CD4-positive, alpha-beta T cell treated with Interleukin-17A for 1 hour (primary cell): ENCODE measurements at regions not wholly inside any gene's neighbourhood (a gene's known extent, or its start where the extent isn't known, plus 50 kb on each side); places are given as distances from the start of the nearest gene placed in this dataset.
"Not testable (repeated sequence)": the region's sequence is repeated elsewhere in the genome, so short reads cannot be mapped to it uniquely, and the experiment has no call there.

Source experiments
- DNase-seq: peaks from one replicate; pipeline ENCODE4 v3.0.0-alpha.2; 2020

DNA sequence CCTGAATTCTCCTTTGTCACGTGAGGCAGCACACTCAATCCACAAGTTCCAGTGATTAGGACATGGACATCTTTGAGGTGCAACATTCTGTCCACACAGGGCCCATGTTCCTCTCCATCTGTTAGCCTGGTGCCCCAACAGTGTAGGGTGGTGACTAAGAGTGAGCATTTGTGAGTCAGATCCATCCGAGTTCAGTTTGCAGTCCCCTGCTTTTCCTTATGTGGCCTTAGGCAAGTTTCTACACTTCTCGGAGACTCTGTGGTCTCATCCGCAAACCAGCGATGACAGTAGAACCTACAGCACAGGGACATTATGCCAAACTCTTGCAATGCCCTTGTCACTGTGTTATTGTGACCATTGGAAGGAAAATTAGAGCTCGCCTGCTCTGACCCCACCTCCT, 178.7 kb upstream of the CDH4 start:
- DNase-seq, result no peak

DNA sequence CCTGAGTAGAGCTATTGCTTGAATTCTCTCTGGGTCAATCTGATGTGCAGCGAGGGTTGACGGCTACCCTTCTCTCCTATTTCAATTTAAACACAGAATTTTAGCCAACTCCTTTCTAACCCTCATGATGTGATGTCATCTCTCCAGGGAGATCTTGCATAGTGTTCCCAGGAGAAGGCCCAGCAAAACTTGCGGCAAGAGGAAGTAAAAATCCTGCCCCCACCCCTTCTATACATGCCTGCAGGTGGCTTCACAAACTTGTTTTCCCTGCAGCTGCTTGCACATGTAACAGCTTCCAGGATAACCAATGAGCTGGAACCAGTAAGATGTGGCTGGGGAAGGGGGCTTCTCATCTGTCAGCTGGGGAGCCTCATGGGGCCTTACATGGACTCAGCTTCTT, 169.3 kb upstream of the CDH4 start:
- DNase-seq, result no peak

DNA sequence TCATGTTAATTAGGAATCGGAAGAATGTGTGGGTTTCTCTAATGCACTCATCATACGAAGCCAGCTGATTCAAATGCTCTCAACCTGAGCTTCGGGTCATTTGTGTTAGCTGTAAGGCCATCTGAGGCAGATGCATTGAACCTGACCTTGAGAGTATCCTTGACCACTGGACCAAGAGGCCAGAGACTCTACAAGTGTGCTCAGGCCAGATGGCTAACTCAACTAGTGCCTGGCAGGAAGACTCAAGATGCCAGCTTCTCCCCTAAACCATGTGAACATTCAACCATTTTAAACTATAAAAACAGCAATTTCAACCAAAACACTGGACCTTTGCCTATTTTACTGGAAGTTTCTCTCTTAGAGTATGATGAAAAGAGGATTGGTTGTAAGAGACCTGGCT, 168.6 kb upstream of the CDH4 start:
- DNase-seq, result no peak

DNA sequence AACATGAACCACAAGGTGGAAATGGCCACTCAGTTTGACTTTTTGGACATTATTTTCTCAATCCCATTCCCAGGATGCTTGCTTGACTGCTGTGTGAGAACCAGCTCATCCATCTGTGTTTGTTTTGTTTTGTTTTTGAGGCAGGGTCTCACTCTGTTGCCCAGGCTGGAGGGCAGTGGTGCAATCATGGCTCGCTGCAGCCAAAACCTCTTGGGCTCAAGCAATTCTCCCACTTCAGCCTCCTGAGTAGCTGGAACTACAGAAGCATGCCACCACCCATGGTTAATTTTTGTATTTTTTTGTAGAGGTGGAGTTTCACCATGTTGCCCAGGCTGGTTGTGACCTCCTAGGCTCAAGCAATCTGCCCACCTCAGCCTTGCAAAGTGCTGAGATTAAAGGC, 166.0 kb upstream of the CDH4 start:
- no peak for DNase-seq

DNA sequence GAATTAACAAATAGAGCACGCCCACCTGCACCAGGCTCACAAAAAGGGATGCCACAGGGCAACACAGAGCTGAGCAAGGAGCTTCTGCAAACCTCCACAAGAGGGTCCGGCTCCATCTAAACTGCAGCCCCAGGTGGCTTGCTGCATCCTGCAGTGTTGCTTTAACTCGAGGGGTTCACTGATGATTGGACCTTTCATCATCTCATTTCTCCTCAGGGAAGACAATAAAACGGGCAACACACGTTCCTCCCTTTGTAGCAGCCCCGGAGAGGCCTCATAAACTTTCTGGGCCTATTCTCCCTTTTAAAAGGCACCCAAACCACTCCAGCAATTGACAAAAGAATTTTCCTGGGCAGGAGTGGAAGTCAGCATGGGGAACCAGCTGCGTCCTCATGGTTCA, 161.5 kb upstream of the CDH4 start:
- DNase-seq, result no peak

DNA sequence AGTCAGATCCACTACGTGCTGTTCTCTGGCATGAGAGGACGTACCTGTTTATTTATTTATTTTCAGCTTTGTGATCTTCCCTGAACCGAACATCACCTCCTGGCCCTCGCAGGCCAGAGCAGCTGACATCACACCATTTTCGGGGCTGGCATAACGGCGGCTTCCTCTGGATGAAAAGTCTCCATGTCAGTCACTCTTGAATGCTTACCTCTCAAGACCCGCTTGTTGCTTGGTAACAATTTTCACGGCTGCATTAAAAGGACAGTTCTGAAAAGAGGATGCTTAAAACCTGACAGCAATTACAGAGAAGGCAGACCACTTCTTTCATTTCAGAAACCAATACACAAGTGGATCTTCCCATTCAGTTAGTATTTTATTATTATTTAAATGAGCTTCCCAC, 159.8 kb upstream of the CDH4 start:
- no peak for DNase-seq

DNA sequence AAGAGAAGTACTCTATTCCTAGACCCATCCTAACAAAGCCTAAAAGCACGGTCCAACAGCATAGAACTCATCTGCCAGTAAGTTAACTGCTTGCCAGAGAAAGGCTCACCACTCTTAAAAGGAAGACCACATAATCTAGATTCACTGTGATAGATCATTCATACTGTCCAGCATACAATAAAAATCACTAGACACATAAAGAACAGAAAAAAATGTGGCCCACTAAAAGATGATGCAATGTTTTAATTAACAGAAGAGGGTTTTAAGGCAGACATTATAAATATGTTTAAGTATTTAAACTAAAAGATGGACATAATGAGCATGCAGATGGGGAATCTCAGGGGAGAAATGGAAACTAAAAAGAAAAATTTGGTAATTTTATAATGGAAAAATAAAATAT, 157.5 kb upstream of the CDH4 start:
- no peak for DNase-seq

DNA sequence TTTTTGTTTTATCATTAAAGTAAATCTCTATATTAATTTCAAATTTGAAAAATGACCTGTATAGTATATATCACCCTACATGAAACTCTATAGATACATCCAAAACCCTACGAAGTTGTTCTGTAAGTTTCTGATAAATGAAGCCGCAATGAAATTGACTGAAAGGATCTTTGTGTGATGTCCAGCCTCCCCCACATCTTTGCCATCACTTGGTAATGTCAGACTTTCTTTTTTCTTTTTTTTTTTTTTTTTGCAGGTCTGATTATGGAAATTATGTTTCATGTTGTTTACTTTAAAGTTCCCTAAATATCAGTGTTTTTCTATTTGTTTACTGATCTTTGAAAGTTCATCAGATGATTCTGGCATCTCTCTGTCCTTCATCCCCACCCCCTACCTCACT, 155.6 kb upstream of the CDH4 start:
- DNase-seq, result no peak

DNA sequence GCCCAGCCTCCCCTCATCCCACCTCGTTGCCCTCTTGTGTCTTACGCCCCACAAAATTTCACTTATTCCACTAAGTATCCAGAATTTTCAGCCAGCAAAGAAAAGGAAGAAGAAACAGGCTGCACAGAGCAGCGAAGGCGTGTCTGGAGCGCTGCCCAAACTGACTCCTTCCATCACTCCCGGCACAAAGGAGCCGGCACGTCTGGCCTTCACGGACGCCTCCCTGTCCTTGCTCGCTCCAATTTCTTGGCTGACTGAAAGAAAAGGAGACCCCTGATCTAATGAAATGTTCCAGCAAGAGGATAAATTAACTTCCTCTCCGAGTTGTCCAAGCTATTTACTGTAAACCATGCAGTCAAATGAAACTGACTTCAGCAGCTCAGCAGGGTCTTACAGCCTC, 152.3 kb upstream of the CDH4 start:
- no peak for DNase-seq

DNA sequence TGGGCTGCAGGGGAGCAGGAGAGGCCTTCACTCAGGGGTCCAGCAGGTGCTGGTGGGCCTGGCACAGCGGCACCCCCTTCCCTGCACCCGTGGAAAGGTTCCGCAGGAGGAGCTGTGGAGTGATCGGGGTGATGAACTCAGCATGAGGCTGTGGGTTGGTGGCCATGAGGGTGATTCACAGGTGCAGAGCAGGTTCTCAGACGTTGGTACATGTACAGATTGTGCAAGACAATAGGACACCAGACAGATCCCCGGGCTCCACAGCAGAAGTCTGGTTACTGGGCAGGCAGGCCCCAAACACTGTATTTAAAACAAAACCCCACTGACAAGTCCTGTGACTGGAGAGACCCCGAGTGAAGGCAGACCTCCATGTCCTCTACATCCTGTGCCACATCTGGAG, 151.6 kb upstream of the CDH4 start:
- DNase-seq, result no peak

DNA sequence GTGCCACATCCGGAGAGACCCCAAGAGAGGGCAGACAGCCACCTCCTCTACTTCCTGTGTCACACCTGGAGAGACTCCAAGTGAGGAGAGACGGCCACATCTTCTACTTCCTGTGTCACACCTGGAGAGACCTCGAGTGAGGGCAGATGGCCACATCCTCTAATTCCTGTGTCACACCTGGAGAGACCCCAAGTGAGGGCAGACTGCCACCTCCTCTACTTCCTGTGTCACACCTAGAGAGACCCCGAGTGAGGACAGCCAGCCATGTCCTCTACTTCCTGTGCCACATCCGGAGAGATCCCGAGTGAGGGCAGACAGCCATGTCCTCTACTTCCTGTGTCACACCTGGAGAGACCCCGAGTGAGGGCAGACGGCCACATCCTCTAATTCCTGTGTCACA, 150.7 kb upstream of the CDH4 start:
- not testable (repeated sequence) for DNase-seq

DNA sequence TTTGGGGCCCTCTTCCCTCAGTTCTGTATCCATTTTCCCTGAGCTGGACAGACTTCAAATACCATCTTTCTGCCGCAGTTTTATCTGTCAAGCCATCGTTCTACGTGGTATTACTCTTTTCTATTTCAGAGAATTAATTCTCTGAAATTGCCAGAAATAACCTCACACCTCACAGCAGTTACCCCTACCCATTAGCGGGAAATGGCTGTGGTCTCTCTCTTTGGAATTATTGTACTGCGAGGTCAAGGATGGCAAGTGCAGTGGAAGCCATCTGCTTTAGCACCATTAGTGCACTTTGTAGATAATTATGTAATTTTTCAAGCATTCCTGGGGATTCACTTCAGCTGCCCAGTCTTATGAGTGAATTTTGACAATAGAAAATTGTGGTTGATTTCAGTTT, 147.8 kb upstream of the CDH4 start:
- no peak for DNase-seq

DNA sequence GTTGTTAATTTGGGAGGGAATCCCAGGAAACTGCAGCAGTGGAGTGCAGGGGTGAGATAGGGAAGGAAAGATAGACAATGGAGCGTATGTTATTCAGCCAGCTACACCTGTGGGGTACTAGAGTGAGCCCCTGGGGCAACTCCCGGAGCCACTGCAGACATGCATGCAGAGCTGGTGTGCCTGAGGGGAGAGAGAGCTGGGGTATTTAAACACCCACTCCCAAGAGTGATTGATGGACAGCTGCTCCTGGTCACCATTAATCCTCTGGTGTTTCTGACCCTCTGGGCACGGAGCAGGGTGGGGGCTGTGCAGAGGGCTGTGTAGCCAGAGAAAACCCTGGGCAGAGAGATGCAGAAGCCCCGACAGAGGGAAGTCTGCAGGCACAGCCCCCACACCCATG, 146.7 kb upstream of the CDH4 start:
- no peak for DNase-seq

DNA sequence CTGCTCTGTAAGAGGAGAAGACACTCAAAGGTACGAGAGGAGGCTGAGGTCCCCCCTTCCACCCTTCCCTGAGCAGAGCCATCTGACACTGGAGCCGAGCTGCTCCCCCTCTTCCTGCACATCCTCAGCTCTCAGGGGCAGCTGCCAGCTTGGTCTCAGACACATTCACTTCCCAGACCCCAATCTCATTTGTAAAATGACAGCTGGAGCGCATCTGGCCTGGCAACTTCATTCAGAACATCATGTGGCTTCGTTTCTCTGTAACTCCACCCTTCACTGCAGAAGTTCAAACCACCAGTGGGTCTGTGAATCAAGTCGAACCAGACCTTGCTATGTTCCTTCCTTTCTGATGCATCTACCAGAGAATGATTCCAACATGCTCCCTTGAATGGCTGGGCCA, 145.6 kb upstream of the CDH4 start:
- no peak for DNase-seq

DNA sequence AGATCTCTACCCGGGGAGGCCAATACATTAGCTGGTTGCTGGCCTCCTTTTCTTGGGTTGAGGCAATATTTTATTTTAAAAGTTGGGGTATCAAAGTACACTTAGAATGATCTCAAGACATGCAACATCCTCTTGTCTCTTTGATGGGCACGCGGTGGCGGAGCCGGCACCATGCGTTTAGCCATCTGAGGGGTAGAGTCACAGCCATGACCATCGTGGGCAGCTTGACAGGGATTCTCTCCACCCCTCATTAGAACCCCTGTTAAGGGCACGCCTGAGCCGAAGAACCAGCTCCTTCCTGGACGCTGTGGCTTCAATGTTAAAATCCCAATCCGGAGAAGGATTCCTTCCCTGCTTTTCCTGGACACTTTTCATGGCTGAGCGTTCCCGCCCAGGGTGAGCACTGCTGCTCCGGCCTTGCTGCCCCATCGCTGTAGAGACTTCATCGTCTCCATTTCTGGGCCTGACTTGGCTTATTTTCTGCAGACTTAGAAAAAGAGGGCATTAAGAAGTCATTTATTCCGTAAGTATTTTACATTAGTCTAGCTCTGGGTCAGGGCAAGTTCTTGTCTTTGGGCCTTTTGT, 142.7 kb upstream of the CDH4 start:
- DNase-seq, result no peak

DNA sequence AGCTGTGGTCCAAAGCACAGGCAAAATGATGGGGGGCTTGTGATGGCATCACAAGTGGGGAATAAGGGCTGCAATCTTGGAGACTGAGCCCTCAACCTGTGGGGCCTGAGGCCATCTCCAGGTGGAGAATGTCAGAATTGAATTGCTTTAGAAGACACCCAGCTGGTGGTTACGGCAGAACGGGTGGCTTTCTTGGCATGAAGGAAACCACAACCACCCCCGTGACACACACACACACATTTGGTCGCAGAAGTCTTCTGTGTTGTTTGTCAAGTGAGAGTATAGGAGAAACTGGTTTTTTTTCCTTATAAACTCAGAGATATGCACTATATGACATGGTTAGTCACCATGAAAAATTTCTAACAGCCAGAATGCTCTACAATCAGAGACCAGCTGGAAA, 139.5 kb upstream of the CDH4 start:
- no peak for DNase-seq

DNA sequence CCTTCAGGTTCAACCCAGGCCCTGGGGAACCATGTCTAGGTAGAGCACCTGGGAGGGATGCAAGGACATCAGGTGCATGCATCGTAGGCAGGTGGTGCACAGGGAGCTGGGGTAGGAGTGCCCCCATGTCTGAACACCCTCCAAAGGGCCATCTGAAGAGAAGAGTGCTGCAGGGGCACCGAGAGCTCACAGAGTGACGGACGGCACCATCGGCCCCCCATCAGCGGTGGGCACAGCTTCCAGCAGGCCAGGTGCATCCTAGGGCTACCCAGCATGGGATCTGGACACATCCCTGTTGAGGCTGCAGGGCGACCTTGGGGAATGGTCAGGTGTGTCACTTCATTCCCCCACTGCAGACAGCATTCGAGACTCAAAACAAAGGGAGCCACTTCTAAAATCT, 138.3 kb upstream of the CDH4 start:
- DNase-seq, result no peak

DNA sequence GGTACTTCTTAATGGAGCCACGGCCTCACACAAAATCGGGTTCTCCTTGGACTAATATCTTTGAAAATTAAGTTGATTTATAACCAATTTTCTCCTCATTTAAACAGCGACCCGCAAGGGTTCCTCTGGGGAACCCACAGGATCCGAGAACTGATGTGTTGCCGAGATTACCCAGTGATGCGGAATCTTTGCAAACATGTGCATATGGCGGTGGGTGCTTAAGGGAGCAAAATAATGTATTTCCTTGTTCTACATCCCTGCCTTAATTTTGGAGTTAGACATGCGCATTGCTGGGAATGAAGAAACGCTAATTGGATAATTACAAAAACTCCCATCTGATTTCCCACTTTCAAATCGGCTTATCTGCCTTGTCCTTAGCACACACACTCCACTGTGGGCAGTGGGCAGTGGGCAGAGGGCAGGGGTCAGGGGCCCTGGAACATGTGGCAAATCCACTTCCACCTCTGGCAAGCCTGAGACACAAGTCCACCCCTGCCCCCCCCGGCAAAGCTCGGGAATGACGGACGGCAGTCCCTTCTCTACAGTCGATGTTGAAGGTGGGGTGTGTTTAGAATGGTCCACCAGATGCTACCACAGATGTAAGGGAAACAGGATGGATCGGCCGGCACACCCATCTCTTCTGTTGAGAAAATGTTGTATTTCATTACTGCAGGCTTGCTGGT, 137.4 kb upstream of the CDH4 start:
- DNase-seq, result no peak

DNA sequence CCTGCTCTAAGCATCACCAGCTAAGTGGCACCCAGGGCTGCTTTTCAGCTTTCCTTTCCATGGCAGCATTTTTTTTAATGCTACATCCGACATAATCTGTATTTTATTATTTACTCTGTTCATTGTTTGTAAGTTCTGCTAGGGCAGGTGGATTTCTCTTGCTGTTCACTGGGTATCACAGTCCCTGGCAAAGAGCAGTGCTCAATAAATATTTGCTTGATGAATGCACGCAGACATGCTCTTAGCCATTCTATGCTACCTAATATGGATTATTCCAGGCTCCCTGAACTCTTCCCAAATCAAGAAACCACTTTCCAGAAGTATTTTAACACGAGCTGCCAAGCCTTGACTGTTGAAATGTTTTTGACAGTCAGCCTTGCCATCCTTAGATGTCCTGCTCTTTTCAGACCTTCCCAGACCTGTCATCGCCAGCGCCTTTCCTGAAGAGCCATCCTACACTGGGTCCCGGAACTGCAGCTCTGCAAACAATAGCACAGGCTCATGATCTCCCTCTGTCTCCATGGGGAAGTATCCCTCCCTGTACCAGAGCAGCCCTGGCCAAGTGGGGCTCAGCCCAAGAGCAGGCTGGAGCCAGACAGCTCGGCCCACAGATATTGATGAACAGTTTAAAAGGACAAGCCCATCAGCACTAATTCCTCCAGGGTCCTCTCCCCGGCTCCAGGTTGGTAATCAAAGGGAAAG, 136.5 kb upstream of the CDH4 start:
- no peak for DNase-seq

DNA sequence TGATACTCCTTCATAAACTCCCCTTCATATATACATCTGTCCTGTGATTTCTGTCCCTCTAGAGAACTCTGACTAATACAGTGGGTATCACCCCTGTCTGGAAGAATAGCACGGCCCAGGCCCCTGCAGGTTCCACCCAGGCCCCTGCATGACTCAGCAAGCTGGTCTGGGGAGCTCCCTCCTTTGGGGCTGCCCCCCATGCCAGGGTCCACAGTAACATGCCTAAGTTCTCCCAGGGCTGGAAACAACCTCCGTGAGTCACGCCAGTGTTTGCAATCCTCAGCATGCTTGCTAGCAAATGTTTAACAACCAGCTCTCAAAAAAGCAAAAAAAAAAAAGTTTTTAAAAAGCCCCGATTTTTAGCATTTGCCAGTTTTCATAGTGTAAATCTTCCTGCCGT, 134.3 kb upstream of the CDH4 start:
- DNase-seq, result no peak

DNA sequence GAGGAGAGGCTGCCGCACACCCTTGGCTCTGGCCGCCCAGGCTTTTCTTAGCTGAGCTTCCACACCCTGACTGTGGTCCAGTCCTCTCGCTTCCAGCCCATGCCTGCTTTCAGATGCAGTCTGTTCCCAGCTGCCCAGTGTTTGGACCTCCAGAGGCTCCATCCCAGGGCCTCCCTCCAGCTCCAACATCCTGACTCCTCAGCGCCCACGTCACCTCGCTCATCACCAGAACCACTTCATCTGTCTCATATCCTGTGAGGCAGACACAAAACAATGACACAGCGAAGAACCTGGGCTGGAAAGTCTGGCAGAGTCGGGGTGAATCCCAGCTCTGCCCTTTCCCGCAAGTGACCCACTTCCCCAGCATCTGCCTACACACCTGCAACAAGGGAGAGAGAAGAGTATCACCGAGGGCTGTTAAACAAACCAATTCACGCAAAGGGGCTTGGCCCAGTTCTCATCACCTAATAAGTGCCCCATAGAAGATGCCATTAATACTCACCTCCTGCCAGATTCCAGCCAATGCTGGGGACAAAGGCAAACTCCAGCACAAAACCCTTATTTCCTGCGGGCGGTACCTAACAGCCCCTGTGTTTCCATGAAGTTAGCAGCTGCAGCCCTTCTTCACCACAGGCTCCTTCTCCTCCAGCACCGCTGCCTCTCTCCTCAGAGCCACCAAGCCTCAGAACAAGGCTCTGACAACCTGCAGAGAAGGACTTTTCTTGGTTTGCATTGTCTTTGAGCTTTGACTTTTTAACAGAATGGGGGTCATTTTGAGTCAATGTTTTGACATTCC, 133.4 kb upstream of the CDH4 start:
- no peak for DNase-seq

DNA sequence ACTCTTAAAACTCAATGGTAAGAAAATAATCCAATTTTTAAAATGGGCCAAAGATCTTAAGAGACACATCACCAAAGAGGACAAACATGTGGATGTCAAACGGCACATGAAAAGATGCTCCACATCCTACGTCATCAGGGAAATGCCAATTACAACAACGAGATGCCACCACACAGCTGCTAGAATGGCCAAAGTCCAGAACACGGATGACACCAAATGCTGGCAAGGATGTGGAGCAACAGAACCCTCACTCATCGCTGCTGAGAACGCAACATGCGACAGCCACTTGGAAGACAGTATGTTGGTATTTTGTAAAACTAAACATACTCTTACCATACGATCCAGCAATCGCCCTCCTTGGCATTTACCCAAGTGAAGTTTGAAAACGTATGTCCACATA, 132.8 kb upstream of the CDH4 start:
- DNase-seq, result no peak

DNA sequence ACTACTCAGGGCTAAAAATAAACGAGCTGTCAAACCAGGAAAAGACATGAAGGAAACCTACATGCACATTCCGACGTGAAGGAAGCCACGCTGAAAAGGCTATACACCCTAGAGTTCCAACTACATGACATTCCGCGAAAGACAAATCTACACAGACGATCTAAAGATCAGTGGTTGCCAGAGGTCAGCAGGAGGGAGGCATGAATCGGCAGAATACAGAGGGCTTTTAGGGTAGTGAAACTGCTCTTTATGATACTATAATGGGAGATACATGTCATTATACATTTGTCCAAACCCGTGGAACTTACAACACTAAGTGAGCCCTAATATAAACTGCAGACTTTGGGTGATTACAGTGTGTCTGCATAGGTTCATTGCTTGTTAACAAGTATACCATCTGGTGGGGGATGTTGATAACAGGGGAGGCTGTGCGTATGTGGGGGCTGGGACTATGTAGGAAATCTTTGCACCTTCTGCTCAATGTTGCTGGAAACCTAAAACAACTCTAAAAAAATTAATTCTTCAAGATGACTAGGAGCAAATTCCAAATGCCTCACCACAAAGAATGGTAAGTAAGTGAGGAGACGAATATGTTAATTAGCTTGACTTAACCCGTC, 132.2 kb upstream of the CDH4 start:
- no peak for DNase-seq
